Ishikawa (cell line): ENCODE measurements at regions not wholly inside any gene's neighbourhood (a gene's known extent, or its start where the extent isn't known, plus 50 kb on each side); places are given as distances from the start of the nearest gene placed in this dataset.

ENCODE experiments used
- CEBPB ChIP-seq: IDR thresholded peaks from 2 replicates; pipeline ENCODE4 v1.6.1; 2012
- CREB1 ChIP-seq: IDR thresholded peaks from 2 replicates; pipeline ENCODE4 v1.6.1; 2012; ENCODE audit warnings: low read depth
- EGR1 ChIP-seq: IDR thresholded peaks from 2 replicates; pipeline ENCODE4 v1.6.1; 2012
- EP300 ChIP-seq: IDR thresholded peaks from 2 replicates; pipeline ENCODE4 v1.6.1; 2012; ENCODE audit warnings: borderline replicate concordance
- FOXM1 ChIP-seq: IDR thresholded peaks from 2 replicates; pipeline ENCODE4 v1.6.1; 2012; ENCODE audit warnings: low read depth, borderline replicate concordance
- MAX ChIP-seq: IDR thresholded peaks from 2 replicates; pipeline ENCODE4 v1.6.1; 2012
- NFIC ChIP-seq: IDR thresholded peaks from 2 replicates; pipeline ENCODE4 v1.6.1; 2012
- RAD21 ChIP-seq: IDR thresholded peaks from 2 replicates; pipeline ENCODE4 v1.6.1; 2012; ENCODE audit warnings: low read depth
- REST ChIP-seq: IDR thresholded peaks from 2 replicates; pipeline ENCODE4 v1.6.1; 2012; ENCODE audit warnings: low read depth, mild to moderate bottlenecking
- TAF1 ChIP-seq: IDR thresholded peaks from 2 replicates; pipeline ENCODE4 v1.6.1; 2012; ENCODE audit warnings: low read depth, mild to moderate bottlenecking
- TCF12 ChIP-seq: IDR thresholded peaks from 2 replicates; pipeline ENCODE4 v1.6.1; 2012; ENCODE audit warnings: low read depth
- TEAD4 ChIP-seq: IDR thresholded peaks from 2 replicates; pipeline ENCODE4 v1.6.1; 2012
- USF1 ChIP-seq: IDR thresholded peaks from 2 replicates; pipeline ENCODE4 v1.6.1; 2012
- YY1 ChIP-seq: IDR thresholded peaks from 2 replicates; pipeline ENCODE4 v1.6.1; 2012; ENCODE audit warnings: low read depth
- ZBTB7A ChIP-seq: IDR thresholded peaks from 2 replicates; pipeline ENCODE4 v1.6.1; 2012; ENCODE audit warnings: low read depth

GRCh38 chr1:87512431-87512830 lies 183.8 kb downstream of the LMO4 start:
- TF ChIP-seq TAF1: no peak
- TF ChIP-seq NFIC: no peak
- TF ChIP-seq EGR1: no peak
- TF ChIP-seq ZBTB7A: no peak
- no peak for TF ChIP-seq CREB1
- TF ChIP-seq REST: no peak
- TF ChIP-seq MAX: no peak
- no peak for TF ChIP-seq FOXM1
- no peak for TF ChIP-seq TEAD4

GRCh38 chr1:87513255-87513654 lies 184.6 kb downstream of the LMO4 start:
- no peak for TF ChIP-seq CREB1
- TF ChIP-seq EP300: no peak
- TF ChIP-seq RAD21: no peak
- no peak for TF ChIP-seq YY1
- no peak for TF ChIP-seq USF1
- TF ChIP-seq ZBTB7A: no peak
- no peak for TF ChIP-seq NFIC
- TF ChIP-seq TAF1: no peak
- TF ChIP-seq EGR1: no peak
- TF ChIP-seq FOXM1: no peak
- TF ChIP-seq TEAD4: no peak
- no peak for TF ChIP-seq TCF12
- TF ChIP-seq REST: no peak
- no peak for TF ChIP-seq CEBPB
- no peak for TF ChIP-seq MAX

- TF ChIP-seq YY1 (no peak), TCF12 (no peak), EP300 (no peak), MAX (no peak), TEAD4 (no peak), REST (no peak), RAD21 (no peak), EGR1 (no peak), FOXM1 (no peak), NFIC (no peak), CREB1 (no peak), USF1 (no peak), TAF1 (no peak), CEBPB (no peak), ZBTB7A (no peak)
These were observed 185.4 kb downstream of the LMO4 start for GRCh38 chr1:87513966-87514660.

GRCh38 chr1:87515781-87516180 lies 187.1 kb downstream of the LMO4 start:
- no peak for TF ChIP-seq MAX
- no peak for TF ChIP-seq ZBTB7A
- TF ChIP-seq EGR1: no peak
- no peak for TF ChIP-seq TCF12
- no peak for TF ChIP-seq RAD21
- no peak for TF ChIP-seq REST
- no peak for TF ChIP-seq USF1
- no peak for TF ChIP-seq TAF1
- TF ChIP-seq YY1: no peak
